ENCODE measurements at regions not wholly inside any gene's neighbourhood (a gene's known extent, or its start where the extent isn't known, plus 50 kb on each side); places are given as distances from the start of the nearest gene placed in this dataset.

DNA sequence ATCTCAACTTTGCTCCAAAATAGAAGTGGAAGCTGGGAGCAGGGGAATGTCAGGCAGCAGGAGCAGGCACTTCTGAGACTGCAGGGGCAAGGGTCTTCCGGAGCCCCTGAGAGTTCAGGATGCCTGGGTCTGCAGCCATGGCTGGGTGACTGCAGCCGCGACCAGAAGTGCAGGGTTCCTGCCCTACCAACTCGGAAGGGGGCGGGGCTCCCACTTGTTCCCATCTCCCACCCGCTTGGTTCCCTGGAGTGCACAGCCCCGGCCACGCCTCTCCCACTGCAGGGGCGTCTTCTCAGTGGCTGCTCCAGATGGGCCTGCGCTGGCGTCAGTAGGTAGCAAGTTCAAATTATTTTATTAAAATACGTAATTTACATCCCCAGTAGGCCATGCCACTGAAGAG, 1631.7 kb downstream of the OLFM4 start:
- DNase-seq (ENCODE audit: low spot score), result no peak
- TF ChIP-seq, protein P1, sequence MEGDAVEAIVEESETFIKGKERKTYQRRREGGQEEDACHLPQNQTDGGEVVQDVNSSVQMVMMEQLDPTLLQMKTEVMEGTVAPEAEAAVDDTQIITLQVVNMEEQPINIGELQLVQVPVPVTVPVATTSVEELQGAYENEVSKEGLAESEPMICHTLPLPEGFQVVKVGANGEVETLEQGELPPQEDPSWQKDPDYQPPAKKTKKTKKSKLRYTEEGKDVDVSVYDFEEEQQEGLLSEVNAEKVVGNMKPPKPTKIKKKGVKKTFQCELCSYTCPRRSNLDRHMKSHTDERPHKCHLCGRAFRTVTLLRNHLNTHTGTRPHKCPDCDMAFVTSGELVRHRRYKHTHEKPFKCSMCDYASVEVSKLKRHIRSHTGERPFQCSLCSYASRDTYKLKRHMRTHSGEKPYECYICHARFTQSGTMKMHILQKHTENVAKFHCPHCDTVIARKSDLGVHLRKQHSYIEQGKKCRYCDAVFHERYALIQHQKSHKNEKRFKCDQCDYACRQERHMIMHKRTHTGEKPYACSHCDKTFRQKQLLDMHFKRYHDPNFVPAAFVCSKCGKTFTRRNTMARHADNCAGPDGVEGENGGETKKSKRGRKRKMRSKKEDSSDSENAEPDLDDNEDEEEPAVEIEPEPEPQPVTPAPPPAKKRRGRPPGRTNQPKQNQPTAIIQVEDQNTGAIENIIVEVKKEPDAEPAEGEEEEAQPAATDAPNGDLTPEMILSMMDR (IDR thresholded peaks at IDR 0.05; ENCODE audit: unreplicated experiment), result no peak
- Mint-ChIP-seq H3K27me3 (ENCODE audit: unreplicated experiment) (peaks cover 1% of the 10 kb centered on the region), H3K4me1 (ENCODE audit: unreplicated experiment) (no peaks in the 10 kb centered on the region), H3K27ac (ENCODE audit: unreplicated experiment) (no peak overlapping the region), H3K9me3 (ENCODE audit: unreplicated experiment) (no peaks in the 10 kb centered on the region), H3K36me3 (ENCODE audit: low read depth, unreplicated experiment) (no peaks in the 10 kb centered on the region), H3K4me3 (ENCODE audit: unreplicated experiment) (no peak overlapping the region)

- H3K4me3 Mint-ChIP-seq (ENCODE audit: unreplicated experiment), result no peak overlapping the region
- no peak overlapping the region for H3K27ac Mint-ChIP-seq (ENCODE audit: unreplicated experiment)
These were observed 1648.0 kb downstream of the OLFM4 start for GRCh38 chr13:54676526-54677113.

GRCh38 chr13:54682184-54682583, 1653.6 kb downstream of the OLFM4 start:
- no peak for DNase-seq (ENCODE audit: low spot score)
- TF ChIP-seq, protein P1 (IDR thresholded peaks at IDR 0.05; ENCODE audit: unreplicated experiment), result no peak
- Mint-ChIP-seq H3K4me3 (ENCODE audit: unreplicated experiment) (no peak overlapping the region), H3K27me3 (ENCODE audit: unreplicated experiment) (peaks cover 3% of the 10 kb centered on the region), H3K36me3 (ENCODE audit: low read depth, unreplicated experiment) (no peaks in the 10 kb centered on the region), H3K4me1 (ENCODE audit: unreplicated experiment) (no peaks in the 10 kb centered on the region), H3K9me3 (ENCODE audit: unreplicated experiment) (no peaks in the 10 kb centered on the region), H3K27ac (ENCODE audit: unreplicated experiment) (no peak overlapping the region)

More at GRCh38 chr13:54676526-54677113, 1648.0 kb downstream of the OLFM4 start:
- Mint-ChIP-seq H3K27me3 (ENCODE audit: unreplicated experiment) (peaks cover 5% of the 10 kb centered on the region), H3K36me3 (ENCODE audit: low read depth, unreplicated experiment) (no peaks in the 10 kb centered on the region), H3K4me1 (ENCODE audit: unreplicated experiment) (no peaks in the 10 kb centered on the region), H3K9me3 (ENCODE audit: unreplicated experiment) (no peaks in the 10 kb centered on the region)
- TF ChIP-seq, protein P1 (IDR thresholded peaks at IDR 0.05; ENCODE audit: unreplicated experiment), result no peak
- DNase-seq (ENCODE audit: low spot score), result no peak

DNA sequence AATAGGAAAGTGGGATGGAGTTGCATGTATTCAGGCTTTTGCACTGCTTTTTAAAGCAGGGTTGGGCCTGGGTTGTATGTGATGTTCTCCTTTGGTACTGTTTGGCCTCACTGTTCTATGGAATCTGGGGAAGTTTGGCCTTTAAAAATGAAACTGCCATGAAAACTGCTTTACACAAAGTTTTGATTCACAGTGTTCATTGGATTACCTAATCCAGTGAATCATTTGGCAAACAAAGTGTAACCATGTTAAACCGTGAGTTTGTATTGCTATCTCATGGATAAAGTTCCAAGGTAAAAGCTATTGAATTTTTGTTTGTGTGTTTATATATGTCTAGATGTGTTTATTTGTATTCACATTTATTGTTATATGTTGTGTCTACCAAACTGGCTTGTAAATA, 1658.6 kb downstream of the OLFM4 start:
- H3K4me1 Mint-ChIP-seq (ENCODE audit: unreplicated experiment), result peaks cover 4% of the 10 kb centered on the region
- no peaks in the 10 kb centered on the region for H3K36me3 Mint-ChIP-seq (ENCODE audit: low read depth, unreplicated experiment)
- H3K4me3 Mint-ChIP-seq (ENCODE audit: unreplicated experiment), result no peak overlapping the region
- no peaks in the 10 kb centered on the region for H3K9me3 Mint-ChIP-seq (ENCODE audit: unreplicated experiment)
- H3K27ac Mint-ChIP-seq (ENCODE audit: unreplicated experiment), result no peak overlapping the region
- no peaks in the 10 kb centered on the region for H3K27me3 Mint-ChIP-seq (ENCODE audit: unreplicated experiment)
- DNase-seq (ENCODE audit: low spot score), result no peak
- TF ChIP-seq, protein P1 (IDR thresholded peaks at IDR 0.05; ENCODE audit: unreplicated experiment), result no peak

DNA sequence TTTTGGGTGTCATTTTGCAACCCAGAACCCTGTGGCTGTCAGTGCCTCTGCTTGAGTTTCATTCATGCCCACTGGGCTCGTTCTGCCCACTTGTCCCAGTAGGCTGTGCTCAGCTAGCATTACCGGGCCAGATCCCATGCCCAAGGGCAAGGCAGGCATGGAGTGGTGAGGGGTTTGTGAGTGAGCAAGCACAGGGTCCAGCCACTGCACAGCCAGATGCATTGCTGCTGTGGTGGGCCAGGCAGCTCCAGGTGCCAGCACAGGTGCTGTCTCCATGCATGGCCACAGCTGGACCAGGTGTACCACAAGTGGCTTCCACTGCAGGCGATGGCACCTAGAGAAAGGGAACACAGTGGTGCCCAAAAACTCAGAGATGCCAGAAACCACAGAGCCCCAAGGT, 1671.2 kb downstream of the OLFM4 start:
- no peaks in the 10 kb centered on the region for H3K36me3 Mint-ChIP-seq (ENCODE audit: low read depth, unreplicated experiment)
- TF ChIP-seq, protein P1 (IDR thresholded peaks at IDR 0.05; ENCODE audit: unreplicated experiment), result no peak
- H3K27ac Mint-ChIP-seq (ENCODE audit: unreplicated experiment), result no peak overlapping the region
- H3K4me1 Mint-ChIP-seq (ENCODE audit: unreplicated experiment), result no peaks in the 10 kb centered on the region
- no peak overlapping the region for H3K4me3 Mint-ChIP-seq (ENCODE audit: unreplicated experiment)
- H3K27me3 Mint-ChIP-seq (ENCODE audit: unreplicated experiment), result no peaks in the 10 kb centered on the region
- peaks cover 5% of the 10 kb centered on the region for H3K9me3 Mint-ChIP-seq (ENCODE audit: unreplicated experiment)
- DNase-seq (ENCODE audit: low spot score), result no peak
